Hypothalamus (tissue), 51 donors: ENCODE measurements at regions not wholly inside any gene's neighbourhood (a gene's known extent, or its start where the extent isn't known, plus 50 kb on each side); places are given as distances from the start of the nearest gene placed in this dataset.
A peak's percentile ranks its signal among the peaks of the same experiment; 100 is the strongest.
"Not testable (repeated sequence)": the region's sequence is repeated elsewhere in the genome, so short reads cannot be mapped to it uniquely, and the experiment has no call there.

Experiments
- DNase-seq, 51 donors: peaks; one replicate each; lab custom pipeline; 2025; lab: John Stamatoyannopoulos, UW

DNA sequence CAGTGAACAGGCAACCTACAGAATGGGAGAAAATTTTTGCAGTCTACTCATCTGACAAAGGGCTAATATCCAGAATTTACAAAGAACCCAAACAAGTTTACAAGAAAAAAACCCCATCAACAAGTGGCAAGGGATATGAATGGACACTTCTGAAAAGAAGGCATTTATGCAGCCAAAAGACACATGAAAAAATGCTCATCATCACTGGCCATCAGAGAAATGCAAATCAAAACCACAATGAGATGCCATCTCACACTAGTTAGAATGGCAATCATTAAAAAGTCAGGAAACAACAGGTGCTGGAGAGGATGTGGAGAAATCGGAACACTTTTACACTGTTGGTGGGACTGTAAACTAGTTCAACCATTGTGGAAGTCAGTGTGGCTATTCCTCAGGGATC lies 80.3 kb downstream of the ZNF474 start:
- not testable (repeated sequence) for DNase-seq

DNA sequence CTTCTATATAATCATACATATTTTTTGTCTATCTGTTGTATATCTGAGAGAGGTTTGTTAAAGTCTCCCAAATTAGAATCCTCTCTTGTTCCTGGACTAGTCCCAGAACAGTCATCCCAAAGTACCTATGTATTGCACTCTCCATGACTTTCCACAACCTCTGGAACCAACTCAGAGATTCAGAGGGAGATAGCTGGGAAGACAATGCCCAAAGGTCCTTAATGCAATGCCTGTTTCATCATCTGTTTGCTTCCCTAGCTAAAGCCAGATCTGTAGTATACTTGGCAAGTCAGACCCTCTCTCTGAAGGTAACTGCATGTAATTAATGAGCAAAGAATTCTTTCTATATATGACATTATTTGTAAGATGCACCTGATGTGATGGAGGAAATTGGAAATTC lies 89.4 kb downstream of the ZNF474 start:
- no peak for DNase-seq

DNA sequence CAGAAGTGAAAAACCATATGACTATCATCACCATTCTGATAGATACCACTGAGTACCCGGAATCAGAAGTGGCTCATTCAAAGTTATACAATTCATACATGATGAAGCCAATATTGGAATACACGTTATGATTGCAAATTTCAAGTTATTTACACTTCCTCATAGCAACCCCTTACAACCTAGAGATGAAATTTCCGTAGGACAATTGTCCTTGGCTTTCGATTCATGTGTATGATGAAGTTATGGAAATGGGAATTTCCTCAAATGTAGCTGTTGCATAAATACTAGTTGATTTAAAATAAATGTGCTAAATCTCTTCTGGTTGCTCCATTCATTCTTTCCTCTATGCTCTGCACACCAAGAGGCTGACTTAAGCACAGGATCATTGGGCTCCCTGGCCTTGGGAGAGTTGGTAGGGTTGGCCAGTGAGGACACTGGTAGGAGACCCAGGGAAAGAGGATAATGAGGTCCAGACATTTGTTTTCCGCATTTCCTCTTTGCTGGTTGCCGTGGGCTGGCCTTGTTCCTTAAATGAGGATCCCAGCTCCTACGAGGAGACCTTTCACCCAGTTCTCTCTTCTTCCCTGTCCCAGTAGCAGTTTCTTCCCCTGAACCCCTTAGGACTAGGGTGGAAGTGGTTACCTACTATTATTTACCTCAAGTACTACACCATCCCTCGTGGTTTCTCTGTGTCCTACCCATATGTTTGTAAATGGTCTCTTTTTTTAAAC lies 90.3 kb downstream of the ZNF474 start:
- DNase-seq, result peak in 1 of 51 donors; percentile 2

DNA sequence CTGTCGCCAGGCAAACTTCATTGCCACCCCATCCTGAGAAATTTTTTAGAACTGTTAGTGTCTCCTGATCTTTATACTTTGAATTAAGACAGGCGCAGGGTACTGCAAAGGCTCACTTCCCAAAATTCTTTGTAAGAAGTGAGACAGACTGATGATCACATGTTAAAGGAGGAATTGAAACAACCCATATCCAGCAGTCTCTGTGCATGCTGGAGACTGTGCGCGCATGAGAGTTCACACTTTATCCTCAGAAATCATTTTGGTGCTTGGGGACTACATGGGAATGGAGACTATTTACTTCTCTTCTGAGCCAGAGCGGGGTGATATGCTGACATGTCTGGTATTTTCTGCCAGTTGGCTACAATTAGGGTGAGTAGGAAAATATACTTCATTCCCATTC lies 91.2 kb downstream of the ZNF474 start:
- DNase-seq, result peak in 1 of 51 donors; percentile 3

DNA sequence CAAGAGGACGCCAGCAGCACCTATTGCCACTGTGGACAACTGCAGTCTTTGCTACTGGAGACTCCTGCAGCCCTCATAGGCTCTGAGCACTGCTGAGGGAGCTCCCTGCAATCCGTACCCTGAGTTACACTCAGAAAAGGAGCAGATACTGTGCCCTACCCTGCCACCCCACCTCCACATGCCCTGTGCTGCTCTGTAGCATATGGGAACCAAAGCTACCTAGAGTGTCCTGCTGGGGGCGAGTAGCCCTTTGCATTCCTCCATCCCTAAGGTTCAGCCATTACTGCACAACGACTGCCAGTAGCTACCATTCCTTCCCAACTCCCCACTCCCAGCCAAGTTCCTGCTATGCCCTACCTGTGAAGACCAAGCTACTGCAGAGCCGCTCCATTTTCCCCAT lies 90.2 kb upstream of the SNCAIP start:
- no peak for DNase-seq

DNA sequence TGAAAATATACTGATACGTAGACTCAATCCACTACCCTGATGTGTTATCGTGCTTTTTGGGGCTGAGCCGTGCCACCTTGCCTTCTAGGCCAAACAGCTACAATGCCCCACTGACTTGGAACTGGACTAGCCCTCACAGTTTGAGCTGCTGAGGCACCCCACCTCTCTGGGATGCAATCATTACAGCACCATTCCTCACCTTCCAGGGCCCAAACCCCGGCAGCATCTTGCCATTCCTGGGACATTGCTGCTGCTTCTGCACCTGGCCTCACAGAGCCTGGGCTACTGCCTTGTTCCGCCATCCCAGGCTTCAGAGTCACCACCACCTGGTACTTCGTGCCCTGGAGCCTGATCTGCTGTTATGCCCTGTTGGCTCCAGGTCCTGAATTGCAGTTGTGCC lies 89.5 kb upstream of the SNCAIP start:
- no peak for DNase-seq

DNA sequence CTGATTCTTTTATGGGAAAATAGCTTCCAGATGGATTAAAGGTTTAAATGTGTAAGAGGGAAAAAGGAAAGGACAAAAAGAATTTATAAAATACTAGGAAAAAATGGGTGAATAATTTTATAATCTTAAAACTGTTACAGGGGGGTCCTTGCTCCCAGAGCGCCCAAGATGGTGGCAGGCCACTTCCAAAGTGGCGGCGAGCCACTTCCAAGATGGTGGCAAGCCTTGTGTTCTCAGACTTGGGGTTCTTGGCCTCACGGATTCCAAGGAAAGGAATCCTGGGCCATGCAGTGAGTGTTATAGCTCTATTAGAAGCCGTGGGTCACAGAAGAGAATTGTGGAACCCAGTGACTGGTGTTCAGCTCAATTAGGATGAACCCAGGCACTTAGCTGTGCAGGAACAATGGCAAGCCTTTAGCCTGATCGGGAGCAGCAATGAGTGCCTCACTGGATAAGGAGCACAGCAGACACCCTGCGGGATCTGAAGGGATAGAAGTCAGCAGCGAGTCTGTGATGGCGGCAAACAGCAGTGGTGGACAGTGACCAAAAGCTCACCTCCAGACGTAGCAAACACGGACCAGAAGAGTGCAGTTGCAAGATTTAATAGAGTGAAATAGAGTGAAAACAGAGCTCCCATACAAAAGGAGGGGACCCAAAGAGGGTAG lies 83.2 kb upstream of the SNCAIP start:
- DNase-seq, result no peak

DNA sequence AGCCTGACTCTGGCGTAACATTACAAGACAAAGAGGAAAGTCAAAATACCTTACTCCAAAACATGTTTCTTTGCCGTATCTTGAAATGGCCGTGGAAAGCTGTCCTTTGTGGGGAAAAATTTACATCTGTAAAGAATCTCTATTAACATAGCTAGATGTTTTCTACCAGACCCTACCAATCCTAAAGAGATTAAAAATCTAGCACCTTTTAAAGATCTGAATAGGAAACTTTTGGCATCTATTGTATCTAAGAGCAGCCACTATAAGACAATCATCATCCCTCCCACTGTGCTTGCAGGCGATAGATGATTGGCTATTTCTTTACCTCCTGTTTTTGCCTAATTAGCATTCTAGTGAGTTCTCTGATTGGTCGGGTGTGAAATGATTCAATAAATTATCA lies 82.5 kb upstream of the SNCAIP start:
- DNase-seq, result no peak

DNA sequence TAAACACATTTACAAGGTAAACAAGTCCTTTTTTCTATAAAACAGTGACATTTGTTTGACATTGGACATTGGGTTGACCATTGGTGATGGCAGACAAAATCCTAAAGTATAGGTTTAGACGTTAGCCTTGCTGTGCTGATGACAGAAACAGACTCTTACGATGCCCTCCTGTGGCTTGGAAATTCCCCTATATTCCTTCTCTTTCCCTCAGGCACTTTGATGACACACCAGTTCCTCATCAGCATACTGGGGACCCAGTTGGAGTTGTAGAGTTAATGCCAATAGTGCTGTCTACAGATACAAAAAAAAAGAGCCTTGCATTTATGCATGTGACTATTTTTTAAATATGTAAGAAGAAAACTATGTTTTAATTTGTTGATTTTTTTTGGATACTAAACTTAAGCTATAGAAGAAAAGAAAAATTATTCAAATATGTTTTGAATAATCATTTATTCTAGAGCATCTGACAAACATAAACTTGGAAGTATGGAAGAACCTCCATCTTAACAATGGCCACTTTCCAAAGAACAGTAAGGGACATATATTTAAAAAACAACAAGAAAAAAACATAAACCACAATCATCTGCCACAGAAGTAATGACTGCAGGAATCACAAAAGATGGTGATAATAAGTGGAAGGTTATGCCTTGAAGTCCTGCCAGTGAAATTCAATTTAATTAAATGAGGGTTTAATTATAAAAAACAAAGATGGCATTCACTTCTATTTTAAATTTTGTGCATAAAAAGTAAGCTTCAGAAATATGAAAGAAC lies 75.6 kb upstream of the SNCAIP start:
- no peak for DNase-seq

DNA sequence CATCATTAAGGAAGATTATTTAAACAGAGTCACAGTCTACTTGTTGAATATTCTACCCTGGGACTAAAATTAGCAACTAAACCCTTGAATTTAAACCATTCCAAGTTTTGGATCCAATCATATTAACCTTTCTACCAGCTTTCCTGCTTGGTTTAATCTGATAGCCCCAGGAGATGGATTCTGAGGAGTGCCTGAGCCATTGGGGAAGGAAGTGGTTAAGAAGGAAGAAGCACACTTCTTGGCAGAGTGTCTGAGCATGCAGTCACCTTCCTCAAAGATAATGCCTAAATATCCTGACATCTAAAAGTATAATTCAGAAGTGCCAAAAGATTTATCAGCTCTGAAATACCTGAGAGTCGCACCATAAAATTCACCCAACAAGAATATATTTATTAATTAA lies 74.1 kb upstream of the SNCAIP start:
- no peak for DNase-seq

DNA sequence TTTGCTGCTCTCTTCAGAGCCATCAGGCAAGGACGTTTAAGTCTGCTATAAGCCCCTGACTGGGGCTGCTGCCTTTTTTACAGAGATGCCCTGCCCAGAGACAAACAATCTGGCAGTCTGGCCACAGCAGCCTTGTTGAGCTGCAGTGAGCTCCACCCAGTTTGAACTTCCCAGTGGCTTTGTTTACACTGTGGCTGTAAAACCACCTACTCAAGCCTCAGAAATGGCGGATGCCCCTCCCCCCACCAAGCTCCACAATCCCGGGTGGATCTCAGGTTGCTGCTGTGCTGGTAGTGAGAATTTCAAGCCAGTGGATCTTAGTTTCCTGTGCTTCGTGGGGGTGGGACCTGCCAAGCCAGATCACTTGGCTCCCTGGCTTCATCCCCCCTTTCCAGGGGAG lies 59.7 kb upstream of the SNCAIP start:
- no peak for DNase-seq

DNA sequence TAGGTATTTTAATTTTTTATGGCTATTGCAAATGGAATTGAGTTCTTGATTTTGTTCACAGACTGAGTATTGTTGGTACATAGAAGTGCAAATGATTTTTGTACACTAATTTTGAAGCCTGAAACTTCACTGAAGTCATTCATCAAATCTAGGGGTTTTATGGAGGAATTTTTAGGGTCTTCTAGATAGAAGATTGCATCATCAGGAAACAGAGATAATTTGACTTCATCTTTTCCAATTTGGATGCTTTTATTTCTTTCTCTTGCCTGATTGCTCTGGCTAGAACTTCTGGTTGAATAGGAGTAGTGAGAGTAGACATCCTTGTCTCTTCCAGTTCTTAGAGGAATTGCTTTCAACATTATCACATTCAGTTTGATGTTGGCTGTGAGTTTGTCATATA lies 58.2 kb upstream of the SNCAIP start:
- DNase-seq, result no peak

DNA sequence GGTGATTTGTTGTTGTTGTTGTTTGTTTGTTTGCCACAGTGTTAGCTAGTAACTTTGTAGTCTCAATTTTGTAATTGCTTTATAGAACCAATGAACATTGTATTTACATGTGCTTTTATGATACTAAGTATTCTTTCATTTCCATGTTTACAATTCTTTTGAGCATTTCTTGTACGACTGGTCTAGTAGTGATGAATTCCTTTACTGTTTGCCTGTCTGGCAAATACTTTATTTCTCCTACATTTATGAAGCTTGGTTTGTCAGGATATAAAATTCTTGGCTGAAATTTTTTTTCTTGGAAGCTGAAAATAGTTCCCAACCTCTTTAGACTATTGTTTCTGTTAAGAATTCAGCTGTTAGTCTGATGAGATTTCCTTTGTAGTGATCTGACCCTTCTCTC lies 55.6 kb upstream of the SNCAIP start:
- DNase-seq, result no peak

DNA sequence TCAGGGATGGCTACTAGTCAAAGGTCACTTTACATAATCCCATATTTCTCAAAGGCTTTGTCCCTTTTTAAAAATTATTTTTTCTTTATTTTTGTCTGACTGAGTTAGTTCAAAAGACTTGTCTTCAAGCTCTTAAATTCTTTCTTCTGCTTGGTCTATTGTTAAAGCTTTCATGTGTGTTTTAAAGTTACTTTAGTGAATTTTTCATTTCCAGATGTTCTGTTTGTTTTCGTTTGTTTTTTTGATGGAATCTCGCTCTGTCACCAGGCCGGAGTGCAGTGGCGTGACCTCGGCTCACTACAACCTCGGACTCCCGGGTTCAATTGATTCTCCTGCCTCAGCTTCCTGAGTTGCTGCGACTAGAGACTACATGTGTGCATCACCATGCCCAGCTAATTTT lies 55.0 kb upstream of the SNCAIP start:
- no peak for DNase-seq

DNA sequence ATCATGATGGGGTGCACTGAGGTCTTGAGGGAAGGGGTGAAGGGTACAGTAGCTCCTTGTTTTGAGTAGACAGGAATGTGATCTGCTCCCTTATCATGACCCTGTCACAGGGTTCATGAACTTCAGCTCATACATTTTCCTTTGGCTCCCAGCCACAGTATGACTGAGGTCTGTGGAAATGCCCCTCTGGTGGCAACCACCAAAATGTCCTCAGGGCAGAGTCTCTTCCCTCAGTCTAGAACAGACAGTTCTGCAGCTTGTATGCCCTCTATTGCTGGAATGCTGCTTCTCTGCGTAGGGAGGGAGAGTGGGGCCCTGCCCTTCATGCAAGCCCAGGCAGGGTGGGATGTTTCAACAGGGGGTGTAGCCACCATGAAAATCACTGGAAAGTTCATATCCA lies 53.8 kb upstream of the SNCAIP start:
- DNase-seq, result no peak

DNA sequence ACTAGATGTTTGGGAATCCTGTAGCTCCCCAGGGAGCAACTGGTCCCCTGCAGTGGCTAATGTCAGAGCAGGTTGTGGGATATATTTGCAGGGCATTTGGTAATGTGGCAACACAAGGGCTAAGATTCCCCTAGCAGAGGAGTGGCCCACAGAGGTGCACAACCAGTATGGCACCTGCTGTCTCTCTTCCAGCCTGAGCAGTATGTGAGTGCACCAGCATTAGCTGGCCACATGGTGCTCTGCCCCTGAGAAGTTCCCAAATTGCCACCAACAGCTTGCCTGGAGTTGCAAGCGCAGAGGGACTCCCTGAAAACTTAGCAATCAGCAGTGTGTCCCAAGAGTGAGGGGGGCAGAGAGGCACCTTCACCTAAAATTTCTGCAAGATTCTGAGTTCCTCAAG lies 53.2 kb upstream of the SNCAIP start:
- DNase-seq, result no peak

DNA sequence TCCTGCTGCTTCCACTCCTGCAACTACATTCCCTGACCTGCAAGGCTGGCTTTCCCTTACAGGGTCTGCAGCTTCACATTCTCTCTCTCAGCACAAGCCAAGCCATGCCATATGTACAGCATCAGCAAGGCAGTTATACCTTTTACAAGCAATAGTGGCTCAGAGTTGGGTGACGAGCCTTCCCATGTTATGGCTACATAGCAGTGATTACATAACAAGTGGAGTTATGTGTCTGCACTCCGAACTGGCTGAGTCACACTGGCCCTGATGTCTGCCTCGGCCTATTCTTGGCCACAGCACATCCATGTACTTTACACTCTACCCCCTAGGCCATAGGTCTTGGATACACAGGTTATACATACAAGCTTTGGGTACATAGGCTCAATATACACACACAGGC lies 52.0 kb upstream of the SNCAIP start:
- DNase-seq, result no peak

DNA sequence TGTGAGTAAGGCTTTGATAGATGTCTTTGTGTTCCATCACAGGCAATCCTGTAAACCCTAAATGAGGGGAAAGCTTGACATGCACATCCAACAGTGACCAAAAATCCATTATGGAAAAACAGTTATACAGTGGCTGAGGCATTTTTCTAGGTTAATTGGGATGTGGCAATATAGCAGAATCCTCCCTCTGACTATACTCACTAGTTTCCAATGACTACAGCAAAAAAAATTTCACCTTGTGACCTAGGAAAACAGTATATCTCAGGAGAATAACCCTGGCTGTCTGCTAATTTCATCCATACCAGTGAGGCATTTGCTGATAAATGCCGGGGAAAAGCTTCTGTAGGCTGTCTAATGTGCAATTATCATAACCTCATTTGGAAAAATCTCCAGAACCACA lies 49.9 kb upstream of the SNCAIP start:
- DNase-seq, result no peak
